GM06990 (cell line): ENCODE measurements at regions not wholly inside any gene's neighbourhood (a gene's known extent, or its start where the extent isn't known, plus 50 kb on each side); places are given as distances from the start of the nearest gene placed in this dataset.

Experiments
- DNase-seq: peaks from one replicate; pipeline ENCODE4 v3.0.0-alpha.2; 2011; ENCODE audit not compliant: insufficient read length; ENCODE audit errors: extremely low read depth
- H3K27me3 ChIP-seq: replicated peaks from 2 replicates; pipeline ENCODE4 v1.6.0; 2011; ENCODE audit warnings: low read length; ENCODE audit not compliant: control insufficient read depth, insufficient read depth
- H3K36me3 ChIP-seq: 2 replicates; pipeline ENCODE4 v1.5.1; 2011; ENCODE audit warnings: low read length; ENCODE audit not compliant: control insufficient read depth, insufficient read depth
- H3K4me3 ChIP-seq: replicated peaks from 2 replicates; pipeline ENCODE4 v1.5.1; 2011; ENCODE audit warnings: low read depth, mild to moderate bottlenecking, control low read depth, low read length
- CTCF ChIP-seq: IDR thresholded peaks from 2 replicates; pipeline ENCODE4 v1.5.1; 2011; ENCODE audit warnings: low read length, control low read depth, mild to moderate bottlenecking, inconsistent platforms; ENCODE audit not compliant: insufficient read depth, poor library complexity, severe bottlenecking

- Histone ChIP-seq H3K27me3 (no peaks in the 10 kb centered on the region; the same call in 1 of the 2 replicates), H3K4me3 (no peak overlapping the region), H3K36me3 (no peaks in the 10 kb centered on the region)
- DNase-seq: no peak
- no peak for TF ChIP-seq CTCF
These were observed 66.3 kb downstream of the RTP4 start for GRCh38 chr3:187434524-187434923.

- DNase-seq: peak; percentile 2
- peak; percentile 49 for TF ChIP-seq CTCF
- H3K4me3 ChIP-seq: no peak overlapping the region
- H3K27me3 ChIP-seq: no peaks in the 10 kb centered on the region
- H3K36me3 ChIP-seq: no peaks in the 10 kb centered on the region
These were observed 62.4 kb downstream of the RTP4 start for GRCh38 chr3:187430576-187430975.
